Hepatocyte (in vitro differentiated cells): ENCODE measurements at regions not wholly inside any gene's neighbourhood (a gene's known extent, or its start where the extent isn't known, plus 50 kb on each side); places are given as distances from the start of the nearest gene placed in this dataset.
"Not testable (repeated sequence)": the region's sequence is repeated elsewhere in the genome, so short reads cannot be mapped to it uniquely, and the experiment has no call there.

ENCODE experiments used
- DNase-seq: peaks from one replicate; pipeline ENCODE4 v3.0.0-alpha.2; 2016; ENCODE audit warnings: low spot score
- H2AFZ ChIP-seq: fragments of 200-600 bp; sonication (generic); 2 replicates; pipeline ENCODE4 v1.6.0; 2016; ENCODE audit warnings: antibody characterized with exemption, mild to moderate bottlenecking
- H3K27ac ChIP-seq: fragments of 200-600 bp; sonication (generic); 2 replicates; pipeline ENCODE4 v1.5.1; 2016; ENCODE audit warnings: mild to moderate bottlenecking
- H3K27me3 ChIP-seq: fragments of 200-600 bp; sonication (generic); 2 replicates; pipeline ENCODE4 v1.6.1; 2016
- H3K36me3 ChIP-seq: fragments of 200-600 bp; sonication (generic); replicated peaks from 2 replicates; pipeline ENCODE4 v1.5.1; 2016; ENCODE audit warnings: low read depth; ENCODE audit not compliant: insufficient read depth
- H3K4me1 ChIP-seq: fragments of 200-600 bp; sonication (generic); 2 replicates; pipeline ENCODE4 v1.5.1; 2016; ENCODE audit warnings: mild to moderate bottlenecking, moderate library complexity; ENCODE audit not compliant: insufficient read depth
- H3K4me2 ChIP-seq: fragments of 200-600 bp; sonication (generic); 2 replicates; pipeline ENCODE4 v1.6.0; 2016
- H3K4me3 ChIP-seq: fragments of 200-600 bp; sonication (generic); 2 replicates; pipeline ENCODE4 v1.5.1; 2016; ENCODE audit warnings: mild to moderate bottlenecking
- H3K79me2 ChIP-seq: fragments of 200-600 bp; sonication (generic); 2 replicates; pipeline ENCODE4 v1.6.0; 2017; ENCODE audit warnings: mild to moderate bottlenecking
- H3K9me2 ChIP-seq: fragments of 200-600 bp; sonication (generic); replicated peaks from 2 replicates; pipeline ENCODE4 v1.6.0; 2017; ENCODE audit warnings: mild to moderate bottlenecking; ENCODE audit not compliant: insufficient read depth
- H3K9me3 ChIP-seq: fragments of 200-600 bp; sonication (generic); 2 replicates; pipeline ENCODE4 v1.5.1; 2016; ENCODE audit warnings: low read depth, mild to moderate bottlenecking
- H4K20me1 ChIP-seq: fragments of 200-600 bp; sonication (generic); 2 replicates; pipeline ENCODE4 v1.6.0; 2016; ENCODE audit warnings: mild to moderate bottlenecking; ENCODE audit not compliant: insufficient read depth, poor library complexity, severe bottlenecking
- EZH2 ChIP-seq: fragments of 200-600 bp; sonication (generic); IDR thresholded peaks from 2 replicates; pipeline ENCODE4 v1.6.1; 2016; ENCODE audit warnings: antibody characterized with exemption, mild to moderate bottlenecking, borderline replicate concordance
- EZH2phosphoT487 ChIP-seq: fragments of 200-600 bp; sonication (generic); IDR thresholded peaks from one replicate; pipeline ENCODE4 v1.6.1; 2018; ENCODE audit warnings: antibody characterized with exemption, mild to moderate bottlenecking, low read depth, moderate library complexity; ENCODE audit not compliant: unreplicated experiment, severe bottlenecking
- WGBS: methylation state at CpG from one replicate; pipeline ENCODE4 v1.1.6; 2016; ENCODE audit warnings: low lambda C conversion rate; ENCODE audit errors: missing lambda C conversion rate; 5-methylcytosine and 5-hydroxymethylcytosine counted together
- TF ChIP-seq, protein P1 (sequence below): fragments of 200-600 bp; sonication (generic); IDR thresholded peaks from 2 replicates; pipeline ENCODE4 v1.5.1; 2016; ENCODE audit warnings: antibody characterized with exemption, mild to moderate bottlenecking; ENCODE audit not compliant: poor library complexity

DNA sequence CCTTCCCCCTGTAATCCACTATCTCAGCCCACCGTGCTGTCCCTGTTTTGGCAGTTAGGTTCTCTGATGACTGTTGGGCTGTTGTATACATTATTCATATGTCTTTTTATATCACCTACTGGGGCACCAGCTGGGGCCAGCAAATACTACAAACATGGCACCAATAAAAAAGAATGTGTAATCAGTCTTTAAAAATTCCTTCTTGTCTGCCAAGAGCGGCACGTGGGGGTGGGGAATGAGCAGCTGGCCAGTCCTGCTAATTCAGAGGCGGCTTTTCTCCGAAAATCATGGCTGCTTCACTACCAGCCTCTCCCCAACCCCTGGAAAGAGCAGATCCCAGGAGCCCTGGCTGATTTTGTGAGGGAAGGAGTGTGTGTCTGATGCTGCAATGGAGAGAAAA, 77.7 kb upstream of the EEF2KMT start:
- Histone ChIP-seq H3K9me2 (no peaks in the 10 kb centered on the region), H4K20me1 (no peaks in the 10 kb centered on the region), H2AFZ (no peak overlapping the region), H3K27me3 (no peaks in the 10 kb centered on the region), H3K27ac (no peak overlapping the region), H3K4me3 (no peak overlapping the region), H3K79me2 (no peaks in the 10 kb centered on the region), H3K9me3 (no peaks in the 10 kb centered on the region), H3K4me2 (no peak overlapping the region), H3K36me3 (no peaks in the 10 kb centered on the region), H3K4me1 (no peaks in the 10 kb centered on the region)
- WGBS: 77% methylated on average over 5 of the region's 5 CpGs
- DNase-seq: no peak
- TF ChIP-seq EZH2 (no peak), EZH2phosphoT487 (no peak)
- TF ChIP-seq, protein P1, sequence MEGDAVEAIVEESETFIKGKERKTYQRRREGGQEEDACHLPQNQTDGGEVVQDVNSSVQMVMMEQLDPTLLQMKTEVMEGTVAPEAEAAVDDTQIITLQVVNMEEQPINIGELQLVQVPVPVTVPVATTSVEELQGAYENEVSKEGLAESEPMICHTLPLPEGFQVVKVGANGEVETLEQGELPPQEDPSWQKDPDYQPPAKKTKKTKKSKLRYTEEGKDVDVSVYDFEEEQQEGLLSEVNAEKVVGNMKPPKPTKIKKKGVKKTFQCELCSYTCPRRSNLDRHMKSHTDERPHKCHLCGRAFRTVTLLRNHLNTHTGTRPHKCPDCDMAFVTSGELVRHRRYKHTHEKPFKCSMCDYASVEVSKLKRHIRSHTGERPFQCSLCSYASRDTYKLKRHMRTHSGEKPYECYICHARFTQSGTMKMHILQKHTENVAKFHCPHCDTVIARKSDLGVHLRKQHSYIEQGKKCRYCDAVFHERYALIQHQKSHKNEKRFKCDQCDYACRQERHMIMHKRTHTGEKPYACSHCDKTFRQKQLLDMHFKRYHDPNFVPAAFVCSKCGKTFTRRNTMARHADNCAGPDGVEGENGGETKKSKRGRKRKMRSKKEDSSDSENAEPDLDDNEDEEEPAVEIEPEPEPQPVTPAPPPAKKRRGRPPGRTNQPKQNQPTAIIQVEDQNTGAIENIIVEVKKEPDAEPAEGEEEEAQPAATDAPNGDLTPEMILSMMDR: no peak

DNA sequence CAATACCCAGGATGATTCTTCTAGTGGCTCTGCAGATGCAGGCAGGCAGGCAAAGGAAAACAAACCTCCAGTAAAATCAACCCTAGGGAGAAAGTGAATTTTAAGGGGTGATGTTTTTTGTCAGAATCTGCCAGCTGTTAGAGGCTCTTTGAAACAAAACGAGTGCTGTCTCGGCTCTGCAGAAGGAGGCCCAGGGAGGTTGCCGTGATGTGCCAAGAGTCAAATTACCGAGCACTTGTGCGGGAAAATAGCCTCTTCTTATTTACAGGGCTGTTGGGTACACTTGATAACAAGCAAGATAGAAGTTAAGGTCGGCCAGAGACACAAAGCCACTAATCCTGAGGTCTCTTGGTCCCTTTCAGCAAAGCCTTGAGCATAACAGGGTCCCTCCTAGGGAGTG, 68.9 kb upstream of the EEF2KMT start:
- Histone ChIP-seq H3K27ac (no peak overlapping the region), H3K9me2 (no peaks in the 10 kb centered on the region), H3K4me3 (no peak overlapping the region), H3K36me3 (no peaks in the 10 kb centered on the region), H3K4me1 (peaks cover 6% of the 10 kb centered on the region), H3K4me2 (no peak overlapping the region), H3K27me3 (no peaks in the 10 kb centered on the region), H2AFZ (no peak overlapping the region), H3K79me2 (no peaks in the 10 kb centered on the region), H4K20me1 (no peaks in the 10 kb centered on the region), H3K9me3 (no peaks in the 10 kb centered on the region)
- TF ChIP-seq EZH2phosphoT487 (no peak), EZH2 (no peak)
- TF ChIP-seq, protein P1: no peak
- no peak for DNase-seq
- 9% methylated on average over 6 of the region's 6 CpGs for WGBS

DNA sequence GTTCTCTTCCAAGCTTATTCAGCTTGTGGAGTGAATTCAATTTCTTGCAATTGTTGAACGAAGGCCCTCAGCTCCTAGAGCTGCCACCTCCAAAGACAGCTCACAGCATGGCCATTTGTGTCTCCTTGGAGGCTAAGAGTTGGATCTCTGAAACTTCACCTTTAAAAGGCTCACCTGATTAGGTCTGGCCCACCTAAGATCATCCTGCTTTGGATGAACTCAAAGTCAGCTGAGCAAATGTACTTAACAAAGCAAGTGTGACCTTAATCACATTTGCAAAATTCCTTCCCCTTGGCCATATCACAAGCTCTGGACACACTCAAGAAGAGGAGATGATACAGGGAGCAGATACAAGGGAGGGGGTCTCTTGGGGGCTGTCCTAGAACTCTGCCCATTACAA, 67.8 kb upstream of the EEF2KMT start:
- H3K4me3 ChIP-seq, H3K9me3 ChIP-seq, H3K9me2 ChIP-seq, H2AFZ ChIP-seq, H3K4me2 ChIP-seq, H4K20me1 ChIP-seq, H3K27me3 ChIP-seq, H3K36me3 ChIP-seq, DNase-seq, H3K79me2 ChIP-seq, H3K4me1 ChIP-seq, H3K27ac ChIP-seq: not testable (repeated sequence)
- 88% methylated on average over 1 of the region's 1 CpG for WGBS

DNA sequence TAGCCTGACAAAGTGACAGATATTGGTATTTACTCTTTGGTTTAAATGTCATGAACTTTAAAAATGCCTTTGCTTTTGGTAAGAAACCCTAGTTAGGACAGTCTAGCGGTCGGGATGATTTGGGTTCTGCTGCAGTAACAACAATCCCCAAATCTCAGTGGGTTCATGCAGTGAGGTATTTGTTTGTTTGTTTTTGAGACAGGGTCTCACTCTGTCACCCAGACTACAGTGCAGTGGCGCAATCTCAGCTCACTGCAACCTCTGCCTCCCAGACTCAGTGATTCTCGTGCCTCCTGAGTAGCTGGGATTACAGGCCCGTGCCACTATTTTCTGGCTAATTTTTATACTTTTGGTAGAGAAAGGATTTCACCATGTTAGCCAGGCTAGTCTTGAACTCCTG, 65.2 kb upstream of the EEF2KMT start:
- not testable (repeated sequence) for H3K36me3 ChIP-seq, H3K4me1 ChIP-seq, H4K20me1 ChIP-seq, H2AFZ ChIP-seq, DNase-seq, H3K79me2 ChIP-seq, H3K9me2 ChIP-seq, H3K27me3 ChIP-seq, H3K27ac ChIP-seq, H3K4me2 ChIP-seq, H3K4me3 ChIP-seq, H3K9me3 ChIP-seq
- 89% methylated on average over 5 of the region's 5 CpGs for WGBS

DNA sequence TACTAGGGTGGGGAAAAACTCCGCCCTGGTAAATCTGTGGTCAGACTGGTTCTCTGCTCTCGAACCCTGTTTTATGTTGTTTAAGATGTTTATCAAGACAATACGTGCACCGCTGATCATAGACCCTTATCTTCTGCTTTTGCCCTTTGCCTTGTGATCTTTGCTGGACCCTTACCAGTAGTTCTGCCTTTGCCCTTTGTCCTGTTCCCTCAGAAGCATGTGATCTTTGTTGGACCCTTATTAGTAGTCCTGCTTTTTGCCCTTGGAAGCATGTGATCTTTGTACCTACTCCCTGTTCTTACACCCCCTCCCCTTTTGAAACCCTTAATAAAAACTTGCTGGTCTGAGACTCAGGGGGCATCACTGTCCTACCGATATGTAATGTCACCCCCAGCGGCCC, 64.3 kb upstream of the EEF2KMT start:
- H3K4me2 ChIP-seq, H3K79me2 ChIP-seq, H4K20me1 ChIP-seq, H3K36me3 ChIP-seq, H3K9me3 ChIP-seq, H3K27ac ChIP-seq, H3K9me2 ChIP-seq, DNase-seq, H2AFZ ChIP-seq, H3K4me3 ChIP-seq, H3K27me3 ChIP-seq, H3K4me1 ChIP-seq: not testable (repeated sequence)
- 83% methylated on average over 6 of the region's 6 CpGs for WGBS

DNA sequence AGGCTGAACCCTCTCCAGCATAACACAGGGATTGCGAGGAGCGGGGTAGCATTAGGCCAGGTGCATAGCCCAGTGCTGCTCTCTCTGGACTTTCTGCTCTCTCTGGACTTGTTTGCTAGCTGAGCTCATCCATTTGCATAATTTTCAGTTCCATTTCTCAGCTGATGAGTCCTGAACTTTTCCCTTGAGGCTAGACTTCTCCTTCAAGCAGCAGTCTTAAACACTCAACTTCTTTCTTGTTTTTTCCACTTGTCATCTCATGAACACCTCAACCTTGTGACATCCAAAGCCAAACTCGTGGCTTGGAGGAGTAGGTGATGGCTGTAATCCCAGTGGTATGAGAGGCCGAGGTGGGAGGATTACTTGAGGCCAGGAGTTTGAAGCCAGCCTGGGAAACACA, 62.4 kb upstream of the EEF2KMT start:
- H3K27ac ChIP-seq, H3K4me3 ChIP-seq, H4K20me1 ChIP-seq, H3K4me1 ChIP-seq, H3K36me3 ChIP-seq, H3K4me2 ChIP-seq, H3K9me2 ChIP-seq, DNase-seq, H2AFZ ChIP-seq, H3K27me3 ChIP-seq, H3K9me3 ChIP-seq, H3K79me2 ChIP-seq: not testable (repeated sequence)
- WGBS: 75% methylated on average over 4 of the region's 4 CpGs

DNA sequence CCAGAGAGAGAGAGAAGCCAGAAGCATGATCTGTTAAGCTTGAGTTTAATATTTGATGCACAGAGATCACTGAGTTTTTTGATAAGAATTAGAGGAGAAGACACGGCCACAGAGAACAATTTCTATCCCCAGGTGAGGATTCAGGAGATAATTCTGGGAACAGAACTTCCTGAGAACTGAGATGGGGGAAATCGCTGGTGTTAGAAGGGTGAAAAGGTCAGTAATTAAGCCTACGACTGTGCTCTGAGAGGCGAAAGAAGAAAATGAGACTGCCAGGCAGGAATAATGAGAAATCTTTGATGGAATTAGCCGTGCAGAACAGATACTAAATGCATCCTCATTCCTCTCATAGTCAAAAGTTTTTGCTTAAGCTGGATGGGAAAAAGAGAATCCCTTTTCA, 61.9 kb upstream of the EEF2KMT start:
- not testable (repeated sequence) for H3K27ac ChIP-seq, H3K4me2 ChIP-seq, H4K20me1 ChIP-seq, H2AFZ ChIP-seq, H3K4me3 ChIP-seq, H3K36me3 ChIP-seq, H3K9me3 ChIP-seq, H3K9me2 ChIP-seq, H3K27me3 ChIP-seq, H3K4me1 ChIP-seq, DNase-seq, H3K79me2 ChIP-seq
- 74% methylated on average over 5 of the region's 5 CpGs for WGBS
